ENCODE measurements at regions not wholly inside any gene's neighbourhood (a gene's known extent, or its start where the extent isn't known, plus 50 kb on each side); places are given as distances from the start of the nearest gene placed in this dataset.

- peaks cover 6% of the 10 kb centered on the region; the same call in 1 of the 2 replicates for H3K4me1 ChIP-seq (ENCODE audit: control insufficient read depth, insufficient read depth, low read length)
- peak overlapping the region; percentile 11 for H2AFZ ChIP-seq (replicated peaks; ENCODE audit: low read length, poor library complexity)
- H3K36me3 ChIP-seq (ENCODE audit: control insufficient read depth, insufficient read depth, low read length) = no peaks in the 10 kb centered on the region
- H3K79me1 ChIP-seq (ENCODE audit: low read depth in 1 of 2, low read length in 2 of 2) = no peaks in the 10 kb centered on the region
- H3K9me3 ChIP-seq (ENCODE audit: control insufficient read depth, insufficient read depth, low read length) = no peaks in the 10 kb centered on the region
- H2BK120ac ChIP-seq (ENCODE audit: low read depth, low read length) = no peak overlapping the region
- no peak overlapping the region for H3K4me2 ChIP-seq (ENCODE audit: low read depth, low read length)
- H3K4ac ChIP-seq (ENCODE audit: low read depth, low read length) = no peak overlapping the region
- H3K4me3 ChIP-seq (ENCODE audit: insufficient read depth, low read depth, low read length) = no peak overlapping the region
- ChIA-PET CTCF (no interaction called here), POLR2A (ENCODE audit: unreplicated experiment) (no interaction called here)
- dilution Hi-C loops (cut with HindIII; ENCODE audit: low sequenced_read_pairs, unreplicated experiment) (no loop called here), in situ Hi-C loops (cut with MboI; ENCODE audit: low sequenced_read_pairs) (no loop called here), intact Hi-C loops (cut with micrococcal nuclease) (no loop called here)
- ATAC-seq (ENCODE audit: low read depth) (no peak), DNase-seq (no peak)
- no peaks in the 10 kb centered on the region for H4K20me1 ChIP-seq (ENCODE audit: insufficient read depth, low read length)
- no peak overlapping the region for H3K27ac ChIP-seq (ENCODE audit: insufficient read depth, low read length)
- no peak overlapping the region; the same call in 2 of the 3 replicates for H2BK15ac ChIP-seq (ENCODE audit: low read depth, low read length)
- H4K91ac ChIP-seq (ENCODE audit: insufficient read depth, low read depth, low read length) = no peak overlapping the region
- no peak overlapping the region for H4K8ac ChIP-seq (ENCODE audit: low read depth in 2 of 2, low read length in 2 of 2)
- TF ChIP-seq RAD21 (IDR thresholded peaks at IDR 0.05; ENCODE audit: low read length) (no peak), CHD1 (IDR thresholded peaks at IDR 0.05; ENCODE audit: low read depth, low read length) (no peak), FOS (IDR thresholded peaks at IDR 0.05; ENCODE audit: low read depth, low read length) (no peak), MXI1 (IDR thresholded peaks at IDR 0.05; ENCODE audit: borderline replicate concordance, low read depth, low read length) (no peak), ELK1 (IDR thresholded peaks at IDR 0.05; ENCODE audit: borderline replicate concordance, low read depth, low read length) (no peak), SMC3 (IDR thresholded peaks at IDR 0.05; ENCODE audit: low read depth, low read length) (no peak), MAZ (IDR thresholded peaks at IDR 0.05; ENCODE audit: borderline replicate concordance, low read depth, low read length) (no peak), USF2 (IDR thresholded peaks at IDR 0.05; ENCODE audit: low read depth, low read length) (no peak), POLR2A (IDR thresholded peaks at IDR 0.05; ENCODE audit: low read depth, low read length) (no peak), CEBPB (IDR thresholded peaks at IDR 0.05; ENCODE audit: low read depth, low read length) (no peak)
- no peak overlapping the region for H3K23ac ChIP-seq (ENCODE audit: low read depth, low read length)
- no peaks in the 10 kb centered on the region for H3K27me3 ChIP-seq (ENCODE audit: control insufficient read depth, insufficient read depth, low read length)
- H3K9me1 ChIP-seq (ENCODE audit: insufficient read depth, low read length) = no peaks in the 10 kb centered on the region; the same call in 1 of the 2 replicates
- H3K56ac ChIP-seq (ENCODE audit: extremely low read depth, insufficient read depth, low read length) = no peak overlapping the region
- no peak overlapping the region for H3K14ac ChIP-seq (replicated peaks; ENCODE audit: low read depth, low read length)
- H2AK9ac ChIP-seq (replicated peaks; ENCODE audit: low read depth, low read length, poor library complexity) = no peak overlapping the region
- no TSS peak for BruUV-seq (replicated peaks)
- H3K18ac ChIP-seq (ENCODE audit: low read depth, low read length) = no peak overlapping the region
- peak overlapping the region; percentile 31; the same call in 1 of the 2 replicates for H2AK5ac ChIP-seq (ENCODE audit: low read depth, low read length)
- no peak overlapping the region for H2BK5ac ChIP-seq (ENCODE audit: low read depth, low read length, poor library complexity, severe bottlenecking)
- no peak overlapping the region for H3K9ac ChIP-seq (ENCODE audit: low read depth, low read length)
- no peak overlapping the region for H4K5ac ChIP-seq (ENCODE audit: low read depth, low read length)
- 90% methylated on average over 5 of the region's 8 CpGs; no CpG with 5 or more reads in 1 of the 2 experiments for WGBS, 2 experiments (ENCODE audit: extremely low coverage in 2 of 2, insufficient read length in 1 of 2)
- no peak overlapping the region for H2BK20ac ChIP-seq (ENCODE audit: low read depth, low read length)
Observed at GRCh38 chr9:129346046-129346445, 168.0 kb upstream of the IER5L start.
